T47D (cell line): ENCODE measurements at regions not wholly inside any gene's neighbourhood (a gene's known extent, or its start where the extent isn't known, plus 50 kb on each side); places are given as distances from the start of the nearest gene placed in this dataset.

Experiments
- DNase-seq, 2 experiments: peaks; one replicate each; pipeline versions ENCODE4 v3.0.0 to v3.0.0-alpha.2; 2011 to 2012; ENCODE audit warnings: low read depth in 1 of 2, low spot score in 1 of 2
- JUND ChIP-seq: IDR thresholded peaks from 2 replicates; pipeline ENCODE4 v1.6.1; 2012; ENCODE audit warnings: low read depth
- in situ Hi-C: cut with HindIII; loops from 2 replicates; pipeline ENCODE4 v1.10.0; 2016; ENCODE audit warnings: low sequenced_read_pairs, low pct_unique_long_range_greater_than_20kb

- in situ Hi-C loops = no loop called here
- DNase-seq = peak in 1 of 2 experiments; percentile 96
- TF ChIP-seq JUND = peak; percentile 93; the same call in 1 of the 2 replicates
Measured at GRCh38 chr5:35313291-35313690, 83.0 kb upstream of the PRLR start.

DNA sequence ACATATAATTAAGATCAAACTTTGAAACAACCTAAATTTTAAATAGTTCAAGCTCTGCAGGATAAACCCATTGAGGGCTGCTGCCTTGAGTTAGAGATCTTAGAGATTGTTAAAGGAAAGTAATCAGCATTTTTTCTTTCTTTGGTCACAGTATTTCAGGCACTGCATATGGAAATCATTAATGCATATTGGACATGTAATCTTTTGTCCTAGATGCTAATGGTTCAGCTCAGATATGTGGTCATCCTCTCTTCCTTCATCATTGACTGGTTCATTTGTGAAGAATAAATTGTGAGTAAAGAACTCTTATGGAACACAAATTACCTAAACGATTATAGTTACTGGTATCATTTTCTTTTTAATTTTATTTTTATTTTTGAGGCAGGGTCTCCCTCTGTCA is 82.0 kb upstream of the PRLR start:
- in situ Hi-C loops = no loop called here
- no peak for DNase-seq

GRCh38 chr5:35309365-35310130 is 79.3 kb upstream of the PRLR start:
- in situ Hi-C loops = no loop called here
- peak; percentile 66 for TF ChIP-seq JUND
- peak in 1 of 2 experiments; percentile 95 for DNase-seq

More for the DNA sequence above, 82.0 kb upstream of the PRLR start:
- TF ChIP-seq JUND = no peak

DNA sequence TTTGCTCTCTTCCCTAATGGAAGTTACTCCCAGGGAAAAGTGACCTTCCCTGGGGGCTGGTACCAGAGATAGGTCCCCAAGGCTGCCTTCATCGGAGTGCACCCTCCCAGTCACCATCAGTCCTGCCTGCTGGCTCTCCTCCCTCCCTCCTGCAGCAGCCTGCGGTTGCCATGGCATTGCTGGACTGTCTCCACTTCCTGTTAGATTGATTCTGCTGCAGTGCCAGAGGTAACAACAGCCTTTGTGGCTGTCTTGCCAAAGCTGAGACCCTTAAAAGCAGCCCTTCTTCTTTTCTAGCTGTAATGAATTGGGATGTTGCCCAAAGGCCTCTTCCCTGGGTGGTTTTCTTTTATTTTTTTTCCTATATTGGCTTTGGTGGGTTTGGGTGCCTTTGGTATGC is 78.1 kb upstream of the PRLR start:
- in situ Hi-C loops = no loop called here
- no peak for TF ChIP-seq JUND
- peak in 1 of 2 experiments; percentile 72 for DNase-seq

DNA sequence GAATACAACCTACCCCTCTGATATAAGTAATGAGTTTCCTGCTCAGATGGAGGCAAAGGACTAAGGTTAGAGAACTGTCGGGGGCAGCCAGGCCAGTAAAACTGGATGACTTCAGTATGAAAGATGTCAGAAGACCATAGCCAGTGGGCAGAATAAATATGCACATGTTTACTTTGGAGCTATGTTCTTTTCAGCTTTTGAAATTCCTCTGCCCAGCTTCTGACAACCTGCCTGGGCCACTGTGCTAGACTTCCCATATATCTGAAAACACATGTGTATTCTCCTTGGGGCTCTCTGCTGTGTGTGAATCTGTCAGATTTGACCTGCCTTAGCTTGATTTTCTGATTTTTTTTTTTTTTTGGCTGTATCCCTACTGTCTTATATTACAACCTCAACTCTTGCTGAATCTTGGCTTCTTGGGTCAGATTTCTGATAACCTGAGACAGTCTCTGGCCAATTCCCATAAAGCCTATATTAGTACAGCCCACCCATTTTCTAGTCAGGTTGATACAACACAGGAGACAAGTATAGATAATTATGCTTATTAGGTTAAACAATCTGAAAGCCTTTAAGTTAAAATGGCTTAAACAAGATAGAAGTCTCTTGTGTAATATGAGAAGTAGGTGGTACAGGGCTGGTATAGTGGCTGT is 76.6 kb upstream of the PRLR start:
- in situ Hi-C loops = no loop called here
- peak; percentile 98 for TF ChIP-seq JUND
- peak in 1 of 2 experiments; percentile 99 for DNase-seq

DNA sequence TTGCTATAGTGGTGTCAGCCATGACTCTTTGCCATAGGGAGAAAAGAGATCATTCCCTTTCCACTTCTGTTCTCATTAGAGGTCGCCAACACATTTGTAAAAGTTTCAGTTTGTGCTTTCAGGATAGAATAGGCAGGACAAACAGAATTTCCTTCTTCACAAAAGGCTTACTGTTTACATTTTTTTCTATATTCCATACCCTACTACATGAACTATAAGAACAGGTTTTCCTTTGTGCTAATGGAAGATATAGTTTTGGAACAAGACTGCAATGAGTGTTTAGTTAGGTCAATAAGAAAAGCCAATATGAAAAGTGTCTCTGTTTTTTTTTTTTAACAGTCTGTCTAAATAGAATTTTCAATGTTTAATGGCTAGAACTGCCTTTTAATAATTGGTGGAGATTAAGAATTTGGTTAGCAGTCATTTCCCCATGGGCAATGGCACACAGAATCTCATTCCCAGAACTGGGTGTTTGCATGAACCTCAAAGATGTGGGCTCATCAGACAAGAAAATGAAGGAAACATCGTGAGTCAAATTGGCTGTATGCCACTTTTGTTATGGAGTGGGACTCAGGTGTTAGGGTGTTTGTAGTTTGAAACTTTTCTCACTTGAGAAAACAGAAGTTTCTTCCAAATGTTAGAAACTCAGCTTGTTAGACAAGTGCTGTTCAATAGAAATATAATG is 75.2 kb upstream of the PRLR start:
- in situ Hi-C loops = no loop called here
- peak; percentile 81 for TF ChIP-seq JUND
- DNase-seq = peak in 1 of 2 experiments; percentile 93

DNA sequence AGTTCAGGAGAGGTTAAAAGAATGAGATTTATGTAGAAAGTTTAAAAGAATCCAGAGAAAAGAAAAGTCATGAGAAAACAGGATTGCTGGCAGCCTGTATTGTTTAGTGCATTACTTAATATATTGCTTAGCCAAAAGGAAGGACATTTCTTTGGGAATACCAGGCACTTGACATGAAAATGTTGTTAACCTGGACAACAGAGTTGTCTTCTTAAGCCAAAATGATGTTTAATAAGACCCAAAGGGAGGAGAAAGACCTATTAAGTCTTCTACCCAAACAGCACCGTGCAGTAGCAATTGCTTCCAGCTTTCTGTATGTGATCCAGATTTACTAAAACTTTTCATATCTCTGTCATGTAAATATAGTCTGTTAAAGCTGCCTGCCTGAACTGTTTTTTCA is 74.0 kb upstream of the PRLR start:
- TF ChIP-seq JUND = no peak
- in situ Hi-C loops = no loop called here
- no peak for DNase-seq

DNA sequence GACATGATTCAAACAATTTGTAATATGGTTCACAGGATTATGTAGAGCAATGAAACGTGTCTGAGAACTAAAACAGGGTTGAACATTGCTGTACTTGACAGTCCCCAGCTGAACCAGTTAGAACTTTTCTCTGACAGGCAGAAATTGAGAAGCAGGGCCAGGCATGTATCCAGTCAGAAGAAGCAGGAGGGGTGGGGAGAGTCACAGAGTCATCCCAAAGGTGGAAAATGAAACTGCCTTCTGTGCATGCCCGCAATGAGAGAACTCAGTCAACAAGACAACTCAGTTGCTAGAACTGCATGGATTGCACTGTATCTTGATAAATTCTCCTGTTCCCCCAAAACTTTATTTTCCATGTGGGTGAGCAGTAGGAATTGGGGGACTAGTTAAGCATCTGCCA is 72.9 kb upstream of the PRLR start:
- in situ Hi-C loops = no loop called here
- peak in 1 of 2 experiments; percentile 93 for DNase-seq
- no peak for TF ChIP-seq JUND

GRCh38 chr5:35302544-35302943 is 72.3 kb upstream of the PRLR start:
- DNase-seq = no peak
- in situ Hi-C loops = no loop called here
- TF ChIP-seq JUND = no peak

DNA sequence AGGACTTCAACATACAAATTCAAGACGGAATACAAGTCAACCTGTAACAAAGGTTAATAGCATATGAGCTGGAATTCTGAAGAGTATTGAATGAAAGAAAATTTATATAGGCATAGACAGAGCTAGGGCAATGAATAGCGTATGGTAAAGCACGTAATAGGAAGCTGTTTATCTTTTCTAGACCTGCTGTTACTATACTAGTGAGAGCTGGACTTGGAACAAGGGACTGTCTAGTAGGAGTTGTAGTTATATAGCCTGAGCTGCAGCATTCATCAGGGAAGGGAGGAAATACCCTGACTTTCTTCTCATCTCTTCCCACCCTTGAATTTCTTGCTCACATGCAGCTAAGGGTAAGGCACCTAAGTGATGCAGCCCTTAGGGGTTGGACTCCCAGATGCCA is 67.5 kb upstream of the PRLR start:
- in situ Hi-C loops = no loop called here
- DNase-seq = peak in 1 of 2 experiments; percentile 64
- TF ChIP-seq JUND = no peak

DNA sequence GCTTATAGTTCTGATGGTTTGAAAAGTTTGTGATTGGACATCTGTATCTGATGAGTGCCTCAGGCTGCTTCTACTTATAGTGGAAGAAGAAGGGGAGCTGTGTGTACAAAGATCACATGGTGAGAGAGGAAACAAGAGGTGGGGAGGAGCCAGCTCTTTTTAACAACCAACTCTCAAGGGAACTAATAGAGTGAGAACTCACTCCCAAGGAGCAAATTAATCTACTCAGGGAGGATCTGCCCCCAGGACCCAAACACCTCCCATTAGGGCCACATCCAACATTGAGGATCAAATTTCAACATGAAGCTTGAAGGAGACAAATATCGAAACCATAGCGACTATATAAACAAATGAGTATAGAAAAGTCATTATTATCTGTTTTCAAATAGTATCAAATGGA is 64.7 kb upstream of the PRLR start:
- no peak for TF ChIP-seq JUND
- DNase-seq = peak in 1 of 2 experiments; percentile 86
- in situ Hi-C loops = no loop called here

GRCh38 chr5:35294017-35294416 is 63.7 kb upstream of the PRLR start:
- in situ Hi-C loops = no loop called here
- DNase-seq = no peak
- TF ChIP-seq JUND = no peak

GRCh38 chr5:35285435-35285834 is 55.1 kb upstream of the PRLR start:
- peak; percentile 93 for TF ChIP-seq JUND
- DNase-seq = peak in 1 of 2 experiments; percentile 75
- in situ Hi-C loops = no loop called here
